Gastrocnemius medialis (tissue), 4 donors: ENCODE measurements at regions not wholly inside any gene's neighbourhood (a gene's known extent, or its start where the extent isn't known, plus 50 kb on each side); places are given as distances from the start of the nearest gene placed in this dataset.
"Not testable (repeated sequence)": the region's sequence is repeated elsewhere in the genome, so short reads cannot be mapped to it uniquely, and the experiment has no call there.

Experiments used
- ATAC-seq, 2 donors: fragments of 150-250 bp; one replicate each; pipeline ENCODE4 v1.9.1; 2016
- DNase-seq, 2 donors: peaks; one replicate each; pipeline ENCODE4 v3.0.0-alpha.2; 2019
- H3K27ac ChIP-seq, 4 donors: fragments of 200-600 bp; sonication (generic); 1 replicate in 1 of 4; 2 replicates in 3 of 4; pipeline ENCODE4 v1.5.1; 2016 to 2018; ENCODE audit warnings: mild to moderate bottlenecking in 2 of 4, moderate library complexity in 1 of 4
- H3K27me3 ChIP-seq, 3 donors: fragments of 200-600 bp; sonication (generic) in 2 of 3; 1 replicate in 1 of 3; 2 replicates in 2 of 3; pipeline versions ENCODE4 v1.5.1 to v1.6.0; 2016 to 2019; ENCODE audit warnings: mild to moderate bottlenecking in 1 of 3, moderate library complexity in 1 of 3
- H3K36me3 ChIP-seq, 2 donors: fragments of 200-600 bp; sonication (generic) in 1 of 2; one replicate each; pipeline ENCODE4 v1.5.1; 2017 to 2018
- H3K4me1 ChIP-seq, 2 donors: fragments of 200-600 bp; sonication (generic) in 1 of 2; one replicate each; pipeline ENCODE4 v1.5.1; 2016 to 2017; ENCODE audit warnings: mild to moderate bottlenecking in 2 of 2
- H3K4me3 ChIP-seq, 4 donors: fragments of 200-600 bp; sonication (generic) in 3 of 4; 1 replicate in 1 of 4; 2 replicates in 3 of 4; pipeline ENCODE4 v1.5.1; 2016 to 2019; ENCODE audit warnings: mild to moderate bottlenecking in 2 of 4
- H3K9me3 ChIP-seq, 3 donors: fragments of 200-600 bp; sonication (generic) in 2 of 3; 1 replicate in 1 of 3; 2 replicates in 2 of 3; pipeline ENCODE4 v1.5.1; 2016 to 2019
- CTCF ChIP-seq, 5 experiments: fragments of 450-650 bp in 3 of 5; fragments of 200-600 bp in 2 of 5; sonication (generic) in 2 of 5; IDR thresholded peaks in 4 of 5; conservative IDR thresholded peaks in 1 of 5; 1 replicate in 4 of 5; 2 replicates in 1 of 5; pipeline ENCODE4 v1.5.1; 2016 to 2019; ENCODE audit warnings: antibody characterized with exemption in 5 of 5, mild to moderate bottlenecking in 3 of 5, moderate library complexity in 3 of 5
- POLR2A ChIP-seq, 2 donors: fragments of 450-650 bp; IDR thresholded peaks; one replicate each; pipeline ENCODE4 v1.6.1; 2017; ENCODE audit warnings: antibody characterized with exemption in 2 of 2, mild to moderate bottlenecking in 2 of 2, moderate library complexity in 2 of 2
- in situ Hi-C, 4 donors: fragments of 200-750 bp; cut with MboI; loops; one replicate each; pipeline versions ENCODE4 v1.15.0 to v1.8.0; 2017; ENCODE audit warnings: low sequenced_read_pairs in 4 of 4
- intact Hi-C: fragments of 100-400 bp; cut with DNase I; formaldehyde crosslinking; loops from one replicate; pipeline ENCODE4 v1.15.1; 2023; ENCODE audit warnings: low total_unique reads

- Histone ChIP-seq H3K27ac (no peak overlapping the region), H3K36me3 (no peaks in the 10 kb centered on the region), H3K4me3 (no peak overlapping the region), H3K27me3 (no peaks in the 10 kb centered on the region), H3K9me3 (no peaks in the 10 kb centered on the region), H3K4me1 (no peaks in the 10 kb centered on the region)
- no peak for DNase-seq
- no peak for ATAC-seq
- in situ Hi-C loops: no loop called here
- intact Hi-C loops: no loop called here
- TF ChIP-seq POLR2A (IDR thresholded peaks at IDR 0.05) (no peak), CTCF (IDR thresholded peaks at IDR 0.05 in 4 of 5, conservative IDR thresholded peaks at IDR 0.05 in 1 of 5) (no peak)
Observed at GRCh38 chr1:232143315-232143886, 486.5 kb downstream of the SIPA1L2 start.

- in situ Hi-C loops: no loop called here
- H3K4me3 ChIP-seq: no peak overlapping the region
- peak in 1 of 2 donors; percentile 16 for DNase-seq
- H3K36me3 ChIP-seq: no peaks in the 10 kb centered on the region
- no peaks in the 10 kb centered on the region for H3K9me3 ChIP-seq
- H3K27ac ChIP-seq: no peak overlapping the region
- H3K4me1 ChIP-seq: no peaks in the 10 kb centered on the region
- no peaks in the 10 kb centered on the region for H3K27me3 ChIP-seq
- peak in 1 of 2 donors; percentile 61 for ATAC-seq
- intact Hi-C loops: no loop called here
- no peak for TF ChIP-seq POLR2A (IDR thresholded peaks at IDR 0.05)
- no peak for TF ChIP-seq CTCF (IDR thresholded peaks at IDR 0.05 in 4 of 5, conservative IDR thresholded peaks at IDR 0.05 in 1 of 5)
Observed at GRCh38 chr1:232142403-232143314, 487.3 kb downstream of the SIPA1L2 start.

GRCh38 chr1:232141167-232141448 is 488.8 kb downstream of the SIPA1L2 start:
- ATAC-seq, intact Hi-C loops: not testable (repeated sequence)

GRCh38 chr1:232140419-232141166 is 489.3 kb downstream of the SIPA1L2 start:
- H3K27ac ChIP-seq: no peak overlapping the region
- no peaks in the 10 kb centered on the region for H3K36me3 ChIP-seq
- intact Hi-C loops: no loop called here
- no peak for TF ChIP-seq CTCF (IDR thresholded peaks at IDR 0.05 in 4 of 5, conservative IDR thresholded peaks at IDR 0.05 in 1 of 5)
- TF ChIP-seq POLR2A (IDR thresholded peaks at IDR 0.05): no peak
- no peak for DNase-seq
- no peaks in the 10 kb centered on the region for H3K27me3 ChIP-seq
- H3K9me3 ChIP-seq: no peaks in the 10 kb centered on the region
- ATAC-seq: no peak
- in situ Hi-C loops: no loop called here
- no peaks in the 10 kb centered on the region for H3K4me1 ChIP-seq
- H3K4me3 ChIP-seq: no peak overlapping the region

More at GRCh38 chr1:232141167-232141448, 488.8 kb downstream of the SIPA1L2 start:
- H3K9me3 ChIP-seq, in situ Hi-C loops, H3K36me3 ChIP-seq, H3K27me3 ChIP-seq, DNase-seq, H3K4me3 ChIP-seq, H3K4me1 ChIP-seq, H3K27ac ChIP-seq: not testable (repeated sequence)

- ATAC-seq: no peak
- Histone ChIP-seq H3K4me1 (no peaks in the 10 kb centered on the region), H3K4me3 (no peak overlapping the region), H3K9me3 (no peaks in the 10 kb centered on the region), H3K27me3 (no peaks in the 10 kb centered on the region), H3K36me3 (no peaks in the 10 kb centered on the region), H3K27ac (no peak overlapping the region)
- no peak for DNase-seq
- TF ChIP-seq POLR2A (IDR thresholded peaks at IDR 0.05) (no peak), CTCF (IDR thresholded peaks at IDR 0.05 in 4 of 5, conservative IDR thresholded peaks at IDR 0.05 in 1 of 5) (no peak)
- intact Hi-C loops: no loop called here
- in situ Hi-C loops: no loop called here
Observed at GRCh38 chr1:232139444-232139843, 490.5 kb downstream of the SIPA1L2 start.
